ENCODE measurements at regions not wholly inside any gene's neighbourhood (a gene's known extent, or its start where the extent isn't known, plus 50 kb on each side); places are given as distances from the start of the nearest gene placed in this dataset.

GRCh38 chrX:136975684-136976470, 57.9 kb downstream of the GPR101 start:
- H3K4me3 ChIP-seq, result no peak overlapping the region
- no peak for TF ChIP-seq CTCF (IDR thresholded peaks at IDR 0.05)
- no peak overlapping the region for H3K27ac ChIP-seq
- no peak for DNase-seq
- ATAC-seq, result no peak
- no peaks in the 10 kb centered on the region for H3K36me3 ChIP-seq
- H3K4me1 ChIP-seq, result no peaks in the 10 kb centered on the region
- 75 to 81% methylated on average over 3 of the region's 3 CpGs for WGBS, 2 donors
- H3K9me3 ChIP-seq, result peaks cover 0 to 9% (median 0%) of the 10 kb centered on the region in 11 donors
- intact Hi-C loops (cut with DNase I), result no loop called here
- no peaks in the 10 kb centered on the region for H3K27me3 ChIP-seq

DNA sequence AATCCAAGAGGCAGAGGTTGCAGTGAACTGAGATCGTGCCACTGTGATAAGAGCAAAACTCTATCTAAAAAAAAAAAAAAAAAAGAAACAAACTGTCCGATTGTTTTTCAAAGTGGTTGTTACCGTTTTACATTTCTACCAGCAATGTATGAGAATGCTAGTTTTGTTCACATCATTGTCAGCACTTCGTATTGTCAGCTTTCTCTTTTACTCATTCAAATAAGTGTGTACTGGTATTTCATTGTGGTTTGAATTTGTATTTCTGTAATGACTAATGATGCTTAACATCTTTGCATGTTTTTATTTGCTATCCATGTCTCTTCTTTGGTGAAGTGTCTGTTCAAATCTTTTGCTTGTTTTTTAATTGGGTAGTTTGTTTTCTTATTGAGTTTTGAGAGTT, 65.8 kb downstream of the GPR101 start:
- intact Hi-C loops (cut with DNase I), result no loop called here

DNA sequence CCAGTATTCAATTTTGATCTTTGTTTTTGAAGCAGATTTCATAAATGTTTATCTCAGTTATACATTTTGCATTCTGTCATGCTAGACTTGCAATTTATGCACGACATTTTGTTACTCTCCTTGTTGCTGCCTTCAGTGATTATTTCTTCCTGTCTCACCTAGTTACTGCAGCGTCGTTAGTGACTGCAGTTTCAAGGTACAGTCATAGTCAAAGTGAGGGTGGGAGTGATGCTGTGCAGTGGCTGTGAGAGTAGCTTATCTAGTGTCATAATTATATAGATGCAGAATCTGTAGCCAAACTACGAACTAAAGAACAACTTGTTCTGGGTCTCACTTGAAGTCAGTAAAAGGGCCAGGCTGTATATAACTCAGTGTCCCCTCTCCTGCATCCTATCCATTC, 69.8 kb downstream of the GPR101 start:
- H3K27ac ChIP-seq, result no peak overlapping the region
- H3K9me3 ChIP-seq, result no peaks in the 10 kb centered on the region
- TF ChIP-seq CTCF (IDR thresholded peaks at IDR 0.05), result no peak
- no peaks in the 10 kb centered on the region for H3K4me1 ChIP-seq
- H3K27me3 ChIP-seq, result no peaks in the 10 kb centered on the region
- H3K36me3 ChIP-seq, result no peaks in the 10 kb centered on the region
- no peak for DNase-seq
- intact Hi-C loops (cut with DNase I), result no loop called here
- H3K4me3 ChIP-seq, result no peak overlapping the region
- no peak for ATAC-seq
- 77 to 85% methylated on average over 4 of the region's 4 CpGs for WGBS, 2 donors

More for the DNA sequence above, 65.8 kb downstream of the GPR101 start:
- DNase-seq (no peak), ATAC-seq (no peak)
- H3K9me3 ChIP-seq, result no peaks in the 10 kb centered on the region
- no peaks in the 10 kb centered on the region for H3K36me3 ChIP-seq
- H3K27me3 ChIP-seq, result no peaks in the 10 kb centered on the region
- no peak overlapping the region for H3K27ac ChIP-seq
- TF ChIP-seq CTCF (IDR thresholded peaks at IDR 0.05), result no peak
- WGBS, 2 donors, result 92 to 94% methylated on average over 4 of the region's 4 CpGs
- no peaks in the 10 kb centered on the region for H3K4me1 ChIP-seq
- no peak overlapping the region for H3K4me3 ChIP-seq

- Histone ChIP-seq H3K9me3 (no peaks in the 10 kb centered on the region), H3K27me3 (no peaks in the 10 kb centered on the region), H3K36me3 (no peaks in the 10 kb centered on the region), H3K27ac (no peak overlapping the region), H3K4me1 (no peaks in the 10 kb centered on the region), H3K4me3 (no peak overlapping the region)
- intact Hi-C loops (cut with DNase I), result no loop called here
- WGBS, 2 donors, result 79 to 89% methylated on average over 4 of the region's 4 CpGs
- DNase-seq (no peak), ATAC-seq (no peak)
- no peak for TF ChIP-seq CTCF (IDR thresholded peaks at IDR 0.05)
Observed at GRCh38 chrX:136961594-136962135, 72.1 kb downstream of the GPR101 start.

Measured in heart right ventricle (tissue), 16 donors.